HG03469 (cell line): ENCODE measurements at regions not wholly inside any gene's neighbourhood (a gene's known extent, or its start where the extent isn't known, plus 50 kb on each side); places are given as distances from the start of the nearest gene placed in this dataset.

ENCODE experiments used
- ATAC-seq: cut with Tn5 transposase; IDR thresholded peaks from one replicate; pipeline ENCODE4 v1.9.1; 2021; ENCODE audit warnings: mild to moderate bottlenecking, moderate library complexity, moderate number of reproducible peaks; ENCODE audit not compliant: unreplicated experiment

DNA sequence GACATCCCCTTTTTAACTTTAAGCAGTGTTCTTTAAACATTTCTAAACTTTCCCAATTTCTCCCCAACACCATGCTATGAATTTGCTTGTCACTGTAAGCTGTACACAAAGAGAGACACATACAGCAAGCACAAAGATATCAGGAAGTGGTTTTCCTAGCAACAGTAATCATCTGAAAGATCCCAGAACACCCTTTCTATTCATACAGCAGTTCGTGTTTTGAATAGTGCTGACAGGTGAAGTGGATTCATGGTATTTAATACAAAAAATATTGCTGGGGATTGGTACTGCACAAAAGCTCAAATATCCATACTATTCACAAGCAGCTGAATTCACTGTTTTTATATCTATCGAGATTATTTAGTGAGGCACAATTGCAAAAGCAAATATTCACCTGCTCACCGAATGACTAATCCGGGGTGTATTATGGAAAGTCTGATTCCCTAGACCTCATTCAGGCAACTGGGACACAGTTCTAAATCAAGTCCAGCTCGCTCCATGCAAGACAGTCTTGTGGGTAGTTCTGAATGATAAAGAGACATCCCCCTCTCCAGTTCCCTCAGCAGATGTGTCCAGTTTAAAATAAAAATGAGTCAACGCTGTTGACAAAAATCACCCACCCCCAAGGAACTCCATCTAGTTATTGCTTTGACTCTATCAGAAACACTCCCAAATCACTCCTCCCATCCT is 107.1 kb upstream of the TSHZ2 start:
- no peak for ATAC-seq

- ATAC-seq = no peak
Observed at GRCh38 chr20:52859156-52859876, 112.8 kb upstream of the TSHZ2 start.

GRCh38 chr20:52852714-52853113 is 119.4 kb upstream of the TSHZ2 start:
- ATAC-seq = no peak

DNA sequence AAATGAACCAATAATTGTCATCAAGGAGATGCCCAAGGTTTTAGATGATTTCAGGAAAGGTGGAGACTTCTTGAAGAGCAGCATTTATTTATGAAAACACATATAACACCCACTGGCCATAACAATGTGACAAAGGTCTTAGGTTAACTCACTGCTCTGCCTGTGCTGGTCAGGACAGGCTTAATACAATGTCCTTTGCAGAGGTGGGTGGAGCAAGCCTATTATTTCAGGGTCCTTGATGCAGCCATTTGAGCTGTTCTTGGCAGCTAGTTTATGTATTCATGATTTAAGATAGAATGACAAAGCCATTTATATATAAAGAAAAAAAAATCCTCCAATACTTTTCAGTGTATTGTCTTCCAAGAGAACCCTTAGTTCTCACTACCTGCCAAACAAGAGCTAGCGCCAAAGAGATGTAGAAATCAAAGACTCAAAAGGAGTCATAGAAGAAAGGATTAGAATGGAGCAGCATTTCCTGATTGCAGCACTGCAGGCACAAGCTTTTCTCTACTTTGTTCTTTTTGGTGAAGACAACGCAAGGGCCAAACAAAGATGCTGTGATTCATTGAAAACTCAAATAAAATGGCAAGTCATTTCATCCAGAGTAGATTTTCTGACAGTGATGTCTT is 124.3 kb upstream of the TSHZ2 start:
- ATAC-seq = no peak

DNA sequence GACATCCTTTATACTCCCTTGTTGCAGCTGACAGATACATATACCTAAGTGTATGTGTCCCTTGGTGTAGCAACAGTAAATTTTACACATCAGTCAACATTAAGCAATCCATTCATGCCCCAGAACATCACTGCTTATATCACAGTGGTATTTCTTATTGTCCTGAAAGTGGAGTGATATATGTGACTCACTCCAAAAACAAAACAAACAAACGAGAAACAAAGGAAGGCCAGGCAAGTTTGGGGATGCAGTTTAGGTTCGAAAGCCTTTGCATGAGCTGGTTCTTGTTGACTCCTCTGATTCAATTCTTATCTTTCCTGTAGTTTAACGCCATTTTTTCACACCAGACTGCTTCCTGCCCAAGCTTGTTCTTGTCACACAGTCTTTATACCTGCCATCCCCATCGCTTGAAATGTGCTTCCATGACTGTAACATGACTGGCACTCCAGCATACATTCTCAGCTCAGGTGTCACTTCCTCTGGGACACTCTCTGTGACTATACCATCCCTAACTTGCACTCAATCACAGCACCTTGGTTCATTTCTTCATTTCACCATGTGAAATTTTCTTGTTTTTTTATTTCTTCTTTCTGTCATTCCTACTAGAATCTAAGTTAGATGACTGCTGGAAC is 125.0 kb upstream of the TSHZ2 start:
- ATAC-seq = no peak

DNA sequence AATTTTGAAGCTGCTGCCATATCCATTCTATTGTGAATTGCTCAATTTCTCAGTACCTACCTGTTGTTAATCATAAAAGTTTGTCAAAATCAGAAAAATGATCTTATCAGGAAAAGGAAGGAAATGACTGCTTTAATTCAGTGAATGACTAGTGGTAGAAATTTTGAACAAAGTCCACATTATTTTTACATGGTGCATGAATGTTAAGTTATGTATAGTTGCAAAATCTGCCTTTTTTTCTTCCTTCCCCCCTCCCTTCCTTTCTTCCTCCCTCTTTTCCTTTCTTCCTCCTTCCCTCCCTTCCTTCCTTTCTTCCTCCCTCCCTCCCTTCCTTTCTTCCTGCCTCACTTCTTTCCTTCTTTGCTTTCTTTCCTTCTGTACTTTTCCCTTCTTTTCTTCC is 127.1 kb upstream of the TSHZ2 start:
- no peak for ATAC-seq

DNA sequence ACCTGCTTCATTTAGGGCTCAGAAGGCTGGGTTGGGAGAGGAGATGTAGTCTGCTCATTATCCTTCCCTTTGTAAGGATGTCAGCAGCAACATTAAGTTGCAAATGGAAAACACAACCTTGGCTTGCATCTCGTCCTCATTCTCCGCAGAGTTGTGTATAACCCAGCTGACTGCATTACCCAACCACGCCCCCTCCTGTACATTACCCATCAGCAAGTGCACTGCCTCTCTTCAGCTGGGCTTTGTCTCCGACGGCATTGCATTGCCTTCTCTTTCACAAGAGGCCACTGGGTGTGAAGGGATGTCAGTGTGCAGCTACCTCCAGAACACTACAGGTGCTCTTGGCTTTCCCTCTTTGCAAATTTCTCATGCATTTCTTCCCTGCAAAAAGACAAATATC is 128.7 kb upstream of the TSHZ2 start:
- ATAC-seq = no peak

DNA sequence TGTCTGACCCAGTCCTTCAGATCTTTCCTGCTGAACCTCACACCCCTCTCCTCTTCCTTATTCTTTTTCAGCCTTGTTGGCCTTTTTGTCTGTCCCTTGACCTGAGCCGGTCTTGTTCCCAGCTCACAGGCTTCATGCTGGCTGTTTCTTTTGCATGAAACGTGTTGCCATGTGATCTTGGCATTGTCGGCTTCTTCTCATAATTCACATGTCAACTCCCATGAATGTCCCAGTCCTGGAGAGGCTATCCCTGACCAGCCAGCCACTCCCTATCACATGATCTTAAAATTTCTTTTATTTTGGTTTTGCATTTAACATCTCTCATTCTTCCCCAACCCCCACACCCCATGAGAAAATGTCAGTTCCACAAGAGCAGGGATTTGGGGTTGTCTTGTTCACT is 131.2 kb upstream of the TSHZ2 start:
- no peak for ATAC-seq

GRCh38 chr20:52840041-52840440 is 132.1 kb upstream of the TSHZ2 start:
- no peak for ATAC-seq

- ATAC-seq = no peak
Observed at GRCh38 chr20:52838510-52839241, 133.5 kb upstream of the TSHZ2 start.

DNA sequence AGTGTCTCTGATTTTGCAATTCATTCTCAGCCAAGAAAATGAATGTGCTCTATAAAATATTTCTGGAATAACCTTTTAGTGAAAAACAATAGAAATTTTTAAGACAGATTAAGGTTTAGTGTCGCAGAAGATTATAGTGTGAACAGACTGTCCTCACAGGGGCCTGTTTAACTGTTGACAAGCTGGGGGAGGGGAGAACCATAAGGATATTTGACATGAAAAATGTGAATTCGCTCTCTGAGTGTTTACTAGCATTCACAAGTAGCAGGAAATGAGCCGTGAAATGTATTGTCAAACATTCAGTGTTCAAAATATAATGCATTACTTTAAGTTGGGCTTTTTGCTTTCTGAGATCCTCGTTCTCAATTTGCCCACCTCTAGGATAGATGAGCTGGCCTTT is 134.8 kb upstream of the TSHZ2 start:
- no peak for ATAC-seq

DNA sequence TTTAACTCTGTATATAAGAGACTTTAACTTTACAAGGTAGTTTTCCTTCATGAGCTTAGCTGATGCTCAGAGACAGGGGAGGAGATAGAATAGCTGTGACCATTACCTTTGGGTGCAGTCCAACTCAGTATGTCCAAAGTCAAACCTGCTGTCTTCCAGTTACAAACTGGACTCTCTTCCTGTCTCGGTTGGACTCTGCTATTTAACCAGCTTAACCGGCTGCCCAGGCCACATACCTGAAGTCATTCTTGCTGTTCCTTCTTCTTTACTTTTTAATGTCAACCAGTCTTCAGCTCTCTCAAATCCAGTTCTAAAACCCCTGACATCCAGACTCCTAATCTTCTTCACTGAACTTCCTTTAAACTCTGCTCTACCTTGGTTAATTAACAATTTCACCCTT is 138.3 kb upstream of the TSHZ2 start:
- no peak for ATAC-seq

- ATAC-seq = no peak
Observed at GRCh38 chr20:52832151-52832774, 139.9 kb upstream of the TSHZ2 start.

DNA sequence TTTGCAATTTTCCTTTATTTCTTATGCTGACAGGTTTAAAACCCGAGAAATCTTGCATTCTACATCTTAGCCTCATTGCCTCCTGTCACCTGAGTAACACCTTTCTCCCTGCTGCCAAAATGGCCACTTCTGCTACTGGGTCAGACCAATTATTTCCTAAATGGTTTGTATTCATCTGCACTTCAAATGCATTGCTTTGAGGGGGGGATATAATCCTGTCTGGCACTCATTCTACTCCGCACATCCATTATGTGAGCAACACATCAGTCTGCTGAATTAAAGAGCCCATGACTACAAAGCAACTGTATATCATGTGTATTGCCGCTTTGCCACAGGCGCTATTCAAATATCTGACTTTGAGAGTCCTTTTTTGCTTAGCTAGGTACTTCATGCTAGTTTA is 141.6 kb upstream of the TSHZ2 start:
- no peak for ATAC-seq

DNA sequence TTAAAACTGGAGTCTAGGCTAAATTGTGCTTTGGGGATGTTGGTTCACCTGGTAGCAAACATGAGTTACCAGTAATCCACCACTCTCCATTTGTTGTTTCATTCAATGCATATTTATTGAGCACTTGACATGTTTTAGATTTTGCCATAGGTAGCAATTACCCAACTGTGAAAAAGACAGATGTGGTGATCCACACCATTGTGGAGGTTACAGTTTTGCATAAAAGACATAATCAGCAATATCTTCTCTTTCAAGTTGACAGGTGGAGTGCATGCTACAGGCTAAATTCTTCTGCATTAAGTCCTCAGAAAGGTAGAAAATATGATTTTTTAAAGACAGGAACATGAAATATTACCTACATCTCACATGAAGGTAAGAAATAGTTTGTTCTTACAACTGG is 143.0 kb upstream of the TSHZ2 start:
- no peak for ATAC-seq

- ATAC-seq = no peak
Observed at GRCh38 chr20:52828199-52828598, 144.0 kb upstream of the TSHZ2 start.

- ATAC-seq = no peak
Observed at GRCh38 chr20:52826722-52827121, 145.4 kb upstream of the TSHZ2 start.

DNA sequence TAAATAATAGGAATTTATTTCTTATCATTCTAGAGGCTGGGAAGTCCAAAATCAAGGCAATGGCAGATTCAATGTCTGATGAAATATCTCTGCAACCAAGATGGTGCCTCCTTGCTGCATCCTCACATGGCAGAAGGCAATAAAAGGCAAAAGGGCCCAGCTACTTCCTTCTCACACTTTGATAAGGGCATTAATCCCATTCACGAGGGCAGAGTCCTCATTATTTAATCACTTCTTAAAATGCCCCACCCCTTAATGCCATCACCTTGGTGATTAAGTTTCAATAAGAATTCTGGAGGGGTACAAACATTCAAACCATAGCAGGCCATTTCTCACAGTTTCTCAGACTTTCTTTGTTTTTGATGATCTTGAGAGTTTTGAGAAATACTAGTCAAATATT is 145.8 kb upstream of the TSHZ2 start:
- no peak for ATAC-seq

DNA sequence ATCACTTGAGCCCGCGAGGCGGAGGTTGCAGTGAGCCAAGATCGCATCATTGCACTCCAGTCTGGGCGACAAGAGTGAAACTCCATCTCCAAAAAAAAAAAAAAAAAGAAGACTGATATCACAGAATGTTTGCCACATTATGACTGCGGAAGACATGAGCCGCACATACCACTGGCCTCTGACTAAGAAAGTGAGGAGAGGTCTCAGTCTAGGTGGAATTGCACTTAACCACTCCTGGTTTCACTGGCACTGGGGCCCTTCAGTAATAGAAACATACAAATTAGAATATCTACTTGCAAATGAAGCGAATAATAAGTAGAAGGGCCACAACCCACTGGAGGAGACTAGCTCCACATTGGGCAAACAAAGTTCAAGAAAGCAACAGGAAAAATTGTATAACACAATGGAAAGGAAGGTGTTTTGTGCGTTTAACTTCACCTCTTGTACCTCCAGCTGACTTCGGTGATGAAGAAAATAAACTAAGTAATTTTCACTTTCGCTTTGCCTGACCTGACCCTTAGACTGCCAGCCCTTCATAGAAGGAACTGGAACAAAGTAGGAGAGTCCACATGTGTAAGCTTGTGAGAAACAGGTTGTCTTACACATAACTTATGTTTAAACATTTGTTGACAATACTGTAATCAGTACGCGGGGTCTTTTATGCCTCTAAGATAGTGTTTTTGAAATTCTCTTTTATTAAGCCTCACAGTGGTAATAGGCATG is 147.5 kb upstream of the TSHZ2 start:
- ATAC-seq = no peak

- ATAC-seq = no peak
Observed at GRCh38 chr20:52823303-52823702, 148.9 kb upstream of the TSHZ2 start.
